ENCODE measurements at regions not wholly inside any gene's neighbourhood (a gene's known extent, or its start where the extent isn't known, plus 50 kb on each side); places are given as distances from the start of the nearest gene placed in this dataset.

- Histone ChIP-seq H2AFZ (ENCODE audit: low read depth, low read length) (no peak overlapping the region), H4K20me1 (ENCODE audit: insufficient read depth) (no peaks in the 10 kb centered on the region), H3K4me2 (ENCODE audit: low read length) (no peak overlapping the region), H3K9ac (ENCODE audit: low read length) (no peak overlapping the region), H3K27ac (ENCODE audit: low read length) (no peak overlapping the region), H3K79me2 (replicated peaks; ENCODE audit: insufficient read depth, low read length) (no peaks in the 10 kb centered on the region), H3F3A (ENCODE audit: insufficient read depth, low read length, poor library complexity, severe bottlenecking) (no peaks in the 10 kb centered on the region), H3K36me3 (ENCODE audit: insufficient read depth, low read length) (no peaks in the 10 kb centered on the region), H3K27me3 (ENCODE audit: insufficient read depth, low read depth, low read length) (no peaks in the 10 kb centered on the region), H3K4me3 (ENCODE audit: low read length) (no peak overlapping the region), H3K9me3 (ENCODE audit: low read length) (no peaks in the 10 kb centered on the region), H3K9me2 (ENCODE audit: insufficient read depth, low read length) (no peaks in the 10 kb centered on the region)
- no peak for TF ChIP-seq REST (IDR thresholded peaks at IDR 0.05; ENCODE audit: borderline replicate concordance)
- no peak for TF ChIP-seq RAD21 (conservative IDR thresholded peaks at IDR 0.05)
- TF ChIP-seq SMC3 (conservative IDR thresholded peaks at IDR 0.05; ENCODE audit: poor library complexity): no peak
- no peak for TF ChIP-seq POLR2AphosphoS5 (IDR thresholded peaks at IDR 0.05)
- no peak for TF ChIP-seq EP300 (conservative IDR thresholded peaks at IDR 0.05; ENCODE audit: poor library complexity, severe bottlenecking)
- TF ChIP-seq CTCF (IDR thresholded peaks at IDR 0.05; ENCODE audit: poor library complexity, severe bottlenecking): no peak
- TF ChIP-seq MXI1 (conservative IDR thresholded peaks at IDR 0.05; ENCODE audit: poor library complexity, severe bottlenecking): no peak
- no peak for TF ChIP-seq EZH2 (IDR thresholded peaks at IDR 0.05; ENCODE audit: borderline replicate concordance, insufficient read depth, low read length, poor library complexity, severe bottlenecking)
- no peak for TF ChIP-seq TAF1 (IDR thresholded peaks at IDR 0.05; ENCODE audit: low read depth)
Measured at GRCh38 chr3:70803319-70803718, 490.9 kb upstream of the MDFIC2 start.

DNA sequence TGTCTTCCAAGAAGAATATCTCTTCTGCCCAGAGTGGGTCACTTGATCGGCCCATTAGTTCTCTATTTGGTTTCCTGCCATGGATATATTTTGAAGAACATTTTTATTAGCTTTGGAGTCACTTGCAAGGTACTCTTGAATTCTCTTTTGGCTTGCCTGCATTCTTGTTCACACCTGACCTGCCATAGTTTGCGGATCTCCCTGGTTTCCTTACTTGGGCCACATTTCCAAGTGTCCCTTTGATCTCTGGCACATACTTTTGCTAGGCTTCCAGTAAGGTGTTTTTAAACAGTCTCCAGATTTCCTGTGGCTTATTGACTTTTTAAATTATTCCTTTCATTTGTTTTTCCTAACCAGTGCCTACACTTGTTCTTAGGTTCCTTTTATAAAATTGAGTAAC lies 488.5 kb upstream of the MDFIC2 start:
- H3K27ac ChIP-seq (ENCODE audit: low read length): no peak overlapping the region
- no peaks in the 10 kb centered on the region for H3K36me3 ChIP-seq (ENCODE audit: insufficient read depth, low read length)
- no peaks in the 10 kb centered on the region for H3K9me2 ChIP-seq (ENCODE audit: insufficient read depth, low read length)
- no peaks in the 10 kb centered on the region for H3K79me2 ChIP-seq (replicated peaks; ENCODE audit: insufficient read depth, low read length)
- no peak overlapping the region for H3K4me3 ChIP-seq (ENCODE audit: low read length)
- no peak for TF ChIP-seq MXI1 (conservative IDR thresholded peaks at IDR 0.05; ENCODE audit: poor library complexity, severe bottlenecking)
- TF ChIP-seq CTCF (IDR thresholded peaks at IDR 0.05; ENCODE audit: poor library complexity, severe bottlenecking): no peak
- no peak for TF ChIP-seq POLR2AphosphoS5 (IDR thresholded peaks at IDR 0.05)
- no peak for TF ChIP-seq EP300 (conservative IDR thresholded peaks at IDR 0.05; ENCODE audit: poor library complexity, severe bottlenecking)
- no peak for TF ChIP-seq SMC3 (conservative IDR thresholded peaks at IDR 0.05; ENCODE audit: poor library complexity)
- TF ChIP-seq RAD21 (conservative IDR thresholded peaks at IDR 0.05): no peak
- TF ChIP-seq EZH2 (IDR thresholded peaks at IDR 0.05; ENCODE audit: borderline replicate concordance, insufficient read depth, low read length, poor library complexity, severe bottlenecking): no peak
- TF ChIP-seq TAF1 (IDR thresholded peaks at IDR 0.05; ENCODE audit: low read depth): no peak
- no peak for TF ChIP-seq REST (IDR thresholded peaks at IDR 0.05; ENCODE audit: borderline replicate concordance)
- H2AFZ ChIP-seq (ENCODE audit: low read depth, low read length): no peak overlapping the region
- no peaks in the 10 kb centered on the region for H3K27me3 ChIP-seq (ENCODE audit: insufficient read depth, low read depth, low read length)
- no peaks in the 10 kb centered on the region for H3F3A ChIP-seq (ENCODE audit: insufficient read depth, low read length, poor library complexity, severe bottlenecking)
- no peaks in the 10 kb centered on the region for H3K9me3 ChIP-seq (ENCODE audit: low read length)
- H3K4me2 ChIP-seq (ENCODE audit: low read length): no peak overlapping the region
- H4K20me1 ChIP-seq (ENCODE audit: insufficient read depth): no peaks in the 10 kb centered on the region
- no peak overlapping the region for H3K9ac ChIP-seq (ENCODE audit: low read length)

All from neural cell (in vitro differentiated cells).